ENCODE measurements at regions not wholly inside any gene's neighbourhood (a gene's known extent, or its start where the extent isn't known, plus 50 kb on each side); places are given as distances from the start of the nearest gene placed in this dataset.
"Not testable (repeated sequence)": the region's sequence is repeated elsewhere in the genome, so short reads cannot be mapped to it uniquely, and the experiment has no call there.

DNA sequence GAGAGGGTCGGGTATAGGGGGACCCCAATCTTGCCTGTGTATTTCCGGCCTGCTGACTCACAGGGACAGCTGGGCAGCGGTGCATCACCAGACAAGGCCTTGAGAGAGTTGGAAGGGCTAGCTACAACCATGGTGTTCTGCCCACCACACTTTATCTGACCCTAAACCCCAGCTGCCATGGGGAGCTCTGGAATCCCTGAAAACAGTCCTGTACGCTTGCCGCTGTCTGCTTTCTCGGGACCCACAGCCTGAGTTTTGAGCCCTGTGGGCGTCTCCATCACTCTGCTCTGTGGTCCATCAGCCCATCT is 100.4 kb upstream of the GSE1 start:
- DNase-seq (ENCODE audit: low spot score) = no peak

DNA sequence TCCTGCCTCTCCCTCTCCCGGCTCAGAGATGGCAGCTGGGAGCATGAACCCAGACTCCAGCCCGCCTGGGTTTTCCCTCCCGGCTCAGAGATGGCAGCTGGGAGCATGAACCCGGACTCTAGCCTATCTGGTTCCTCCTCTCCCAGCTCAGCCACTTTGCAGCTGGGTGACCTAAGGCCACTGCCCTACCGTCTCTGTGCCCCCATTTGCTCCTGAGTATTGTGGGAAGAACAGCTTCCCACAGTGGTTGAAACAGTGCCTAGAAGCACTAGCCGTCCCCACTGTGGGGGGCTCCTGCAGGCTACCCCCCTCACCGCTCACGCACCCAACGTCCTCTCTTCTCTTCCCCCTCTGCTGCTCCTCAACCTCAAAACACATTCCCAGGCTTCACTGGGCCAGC is 99.9 kb upstream of the GSE1 start:
- no peak for DNase-seq (ENCODE audit: low spot score)

DNA sequence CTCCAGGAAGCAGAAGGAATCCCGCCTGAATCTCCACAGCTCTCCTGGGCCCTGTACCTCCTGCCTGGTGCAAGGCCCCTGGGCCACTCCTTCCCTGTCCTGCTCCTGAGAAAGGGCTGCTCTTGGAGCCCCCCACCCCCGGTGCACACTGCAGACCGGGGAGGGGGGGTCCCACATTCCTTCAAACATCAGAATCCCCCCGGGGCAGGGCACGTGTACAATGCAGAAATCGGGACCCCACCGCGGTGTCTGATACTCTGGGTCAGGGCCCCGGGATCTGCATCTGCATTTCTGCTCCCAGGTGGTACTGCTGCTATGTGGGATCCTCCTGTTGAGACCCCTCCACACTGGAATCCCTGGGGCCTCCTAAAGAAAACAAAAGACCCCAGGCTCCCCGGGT is 99.5 kb upstream of the GSE1 start:
- no peak for DNase-seq (ENCODE audit: low spot score)

DNA sequence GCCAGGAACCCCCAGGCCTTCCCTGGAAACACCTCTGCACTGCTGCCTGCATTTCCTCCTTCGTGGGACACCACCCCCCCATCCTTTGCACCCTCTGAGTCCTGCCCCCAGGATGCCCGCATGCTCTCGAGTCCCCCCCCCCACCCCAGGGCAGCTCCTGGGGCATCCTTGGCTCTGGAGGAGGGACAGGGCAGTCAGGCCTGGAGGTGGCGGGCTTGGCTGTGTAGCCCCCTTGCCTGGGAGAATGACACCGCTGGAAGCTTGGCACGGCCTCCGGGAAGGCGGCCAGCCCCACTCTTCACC is 98.9 kb upstream of the GSE1 start:
- DNase-seq (ENCODE audit: low spot score) = peak; percentile 55

DNA sequence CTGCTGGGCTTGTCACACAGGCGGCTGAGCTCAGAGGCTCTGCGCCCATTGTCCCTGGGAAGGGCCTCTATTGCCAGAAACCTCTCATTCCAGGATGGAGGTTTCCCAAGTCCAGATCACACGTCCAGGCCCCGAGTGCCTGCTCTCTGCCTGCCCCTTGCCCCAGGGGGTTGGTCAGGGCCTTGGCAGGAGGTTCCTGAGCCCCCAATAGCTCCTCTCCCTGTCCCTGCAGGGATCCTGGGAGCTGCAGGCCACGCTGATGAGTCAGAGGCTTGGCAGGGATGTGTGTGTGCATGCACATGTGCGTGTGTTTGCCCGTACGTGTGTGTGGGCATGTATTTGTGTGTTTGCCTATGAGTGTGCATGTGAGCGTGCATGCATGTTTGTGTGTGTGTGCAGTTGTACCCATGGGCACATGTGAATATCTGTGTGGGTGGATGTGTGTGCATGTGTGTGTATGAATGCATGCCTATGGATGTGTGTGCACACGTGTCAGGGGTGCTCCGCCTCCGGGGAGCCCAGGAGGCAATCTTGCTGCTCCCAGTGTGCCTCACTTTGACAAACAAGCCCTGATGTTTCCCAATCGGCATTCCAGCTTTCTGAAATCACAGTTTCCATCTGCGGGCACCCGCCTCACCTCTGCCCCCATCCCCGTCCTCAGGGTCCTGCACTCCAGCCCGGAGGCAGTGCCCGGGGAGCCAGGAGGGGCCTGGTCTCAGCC is 98.4 kb upstream of the GSE1 start:
- DNase-seq (ENCODE audit: low spot score) = peak; percentile 77

DNA sequence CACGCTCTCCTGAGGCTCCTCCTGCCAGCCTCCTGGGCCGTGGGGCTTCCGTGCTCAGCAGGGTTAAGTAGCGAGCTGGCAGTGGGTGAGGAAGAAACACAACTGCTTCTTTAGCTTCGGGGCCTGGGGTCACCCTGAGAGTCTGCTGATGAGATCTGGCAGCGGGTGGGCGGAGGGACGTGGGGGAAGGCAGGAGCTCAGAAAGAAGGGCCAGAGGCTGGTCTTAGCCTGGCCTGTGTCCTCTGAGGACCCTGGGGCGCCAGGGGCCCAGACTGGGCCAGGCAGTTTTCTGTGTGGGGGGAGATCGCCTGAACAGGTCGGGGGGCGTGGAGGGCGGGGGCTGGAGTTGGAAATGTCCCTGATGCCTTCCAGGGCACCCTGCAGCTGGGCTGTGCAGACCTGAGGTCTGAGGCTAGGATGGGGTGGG is 97.8 kb upstream of the GSE1 start:
- no peak for DNase-seq (ENCODE audit: low spot score)

DNA sequence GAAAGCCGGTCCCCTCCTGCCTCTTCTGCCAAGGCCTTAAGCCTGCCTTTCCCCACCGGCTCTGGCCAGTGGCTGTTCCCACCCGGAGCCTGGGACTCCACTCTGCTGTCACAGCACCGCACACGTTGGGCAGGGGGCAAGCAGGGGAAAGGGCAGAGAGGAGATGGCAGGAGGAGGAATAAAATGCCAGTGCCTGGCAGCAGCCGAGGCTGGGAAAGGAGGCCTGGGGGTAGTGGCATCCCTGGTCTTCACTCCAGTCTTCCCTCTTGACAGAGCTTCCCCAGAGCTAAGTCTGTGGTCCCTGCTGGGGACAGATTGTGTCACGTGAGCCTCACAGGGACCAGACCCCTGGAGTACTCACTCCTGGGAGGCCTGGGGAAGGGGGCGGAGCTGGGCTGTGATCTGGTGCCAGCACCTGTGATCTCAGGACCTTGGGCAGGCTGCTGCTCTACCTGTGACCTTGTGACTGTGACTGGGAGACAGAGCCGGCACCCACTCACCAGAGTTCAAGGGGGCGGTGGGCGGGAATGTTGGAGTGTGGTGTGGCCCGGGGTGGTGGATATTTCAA is 97.2 kb upstream of the GSE1 start:
- DNase-seq (ENCODE audit: low spot score) = no peak

- no peak for DNase-seq (ENCODE audit: low spot score)
These were observed 96.0 kb upstream of the GSE1 start for GRCh38 chr16:85517154-85517553.

GRCh38 chr16:85517563-85518179 is 95.5 kb upstream of the GSE1 start:
- DNase-seq (ENCODE audit: low spot score) = no peak

DNA sequence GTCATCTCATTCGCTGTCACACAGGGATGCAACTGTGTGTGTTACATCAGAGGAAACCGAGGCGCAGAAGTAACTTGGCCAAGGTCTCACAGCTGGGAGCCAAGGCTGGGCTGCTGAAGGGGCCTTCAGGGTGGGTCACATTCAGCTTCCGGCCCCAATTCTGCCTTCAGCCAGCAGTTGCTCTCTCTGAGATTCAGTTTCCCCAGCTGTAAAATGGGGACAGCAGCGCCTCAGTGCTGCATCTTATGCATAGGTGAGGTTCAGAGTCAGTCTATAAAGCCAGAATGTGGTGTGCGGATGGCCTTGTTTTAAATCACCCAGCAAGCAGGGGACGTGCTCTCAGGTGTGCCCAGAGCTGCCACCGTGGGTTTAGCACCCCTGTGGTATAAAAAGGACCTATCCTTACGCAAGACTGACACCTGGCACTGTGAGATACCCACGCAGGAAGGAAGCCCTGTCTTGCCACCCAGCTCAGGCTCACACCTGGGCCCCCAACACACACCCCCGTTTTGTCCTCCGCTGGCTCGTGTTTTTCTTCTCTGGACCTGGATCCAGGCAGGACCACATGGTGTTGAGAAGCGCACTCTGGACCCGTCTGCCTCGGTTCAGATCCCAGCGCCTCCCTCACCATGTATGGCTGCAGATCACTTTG is 94.6 kb upstream of the GSE1 start:
- no peak for DNase-seq (ENCODE audit: low spot score)

- DNase-seq (ENCODE audit: low spot score) = not testable (repeated sequence)
These were observed 94.1 kb upstream of the GSE1 start for GRCh38 chr16:85519050-85519440.

- DNase-seq (ENCODE audit: low spot score) = no peak
These were observed 93.4 kb upstream of the GSE1 start for GRCh38 chr16:85519540-85520231.

GRCh38 chr16:85520853-85521521 is 92.1 kb upstream of the GSE1 start:
- DNase-seq (ENCODE audit: low spot score) = peak; percentile 90

DNA sequence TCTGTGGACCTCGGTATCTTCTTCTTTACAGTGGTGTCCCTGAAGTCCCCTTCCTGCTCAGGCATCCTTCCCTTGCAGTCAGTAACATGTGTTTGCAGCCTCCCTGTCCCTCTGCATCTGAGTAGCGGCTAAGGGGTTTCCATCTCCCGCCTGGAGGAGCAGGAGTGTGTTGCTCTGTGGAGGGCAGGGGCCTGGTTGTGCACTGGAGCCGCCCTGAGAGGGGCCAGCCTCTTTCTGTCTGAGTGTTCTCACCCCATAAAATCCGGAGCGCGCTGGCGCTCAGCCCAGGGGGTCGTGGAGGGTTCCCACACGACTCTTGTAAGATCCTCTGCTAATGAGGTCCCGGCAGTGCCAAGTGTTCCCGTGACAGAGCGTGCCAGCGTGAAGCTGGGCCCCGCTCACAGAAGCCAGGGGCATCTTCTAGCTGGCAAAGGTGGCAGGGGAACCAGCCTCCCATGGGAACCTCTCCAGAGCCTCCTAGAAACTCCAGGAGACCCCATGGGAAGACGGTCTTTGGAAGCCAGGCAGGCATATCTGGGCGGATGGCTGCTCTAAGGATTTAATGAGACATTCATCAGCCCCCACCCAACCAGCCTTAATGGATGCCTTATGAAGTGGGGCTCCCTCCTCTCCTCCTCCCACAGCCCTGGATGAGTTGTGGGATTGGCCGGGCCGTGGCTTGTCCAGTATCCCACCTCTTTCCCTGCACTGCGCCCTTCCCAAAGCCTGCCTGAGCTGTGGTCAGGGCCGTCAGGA is 91.4 kb upstream of the GSE1 start:
- DNase-seq (ENCODE audit: low spot score) = no peak

GRCh38 chr16:85522308-85522841 is 90.7 kb upstream of the GSE1 start:
- DNase-seq (ENCODE audit: low spot score) = no peak

DNA sequence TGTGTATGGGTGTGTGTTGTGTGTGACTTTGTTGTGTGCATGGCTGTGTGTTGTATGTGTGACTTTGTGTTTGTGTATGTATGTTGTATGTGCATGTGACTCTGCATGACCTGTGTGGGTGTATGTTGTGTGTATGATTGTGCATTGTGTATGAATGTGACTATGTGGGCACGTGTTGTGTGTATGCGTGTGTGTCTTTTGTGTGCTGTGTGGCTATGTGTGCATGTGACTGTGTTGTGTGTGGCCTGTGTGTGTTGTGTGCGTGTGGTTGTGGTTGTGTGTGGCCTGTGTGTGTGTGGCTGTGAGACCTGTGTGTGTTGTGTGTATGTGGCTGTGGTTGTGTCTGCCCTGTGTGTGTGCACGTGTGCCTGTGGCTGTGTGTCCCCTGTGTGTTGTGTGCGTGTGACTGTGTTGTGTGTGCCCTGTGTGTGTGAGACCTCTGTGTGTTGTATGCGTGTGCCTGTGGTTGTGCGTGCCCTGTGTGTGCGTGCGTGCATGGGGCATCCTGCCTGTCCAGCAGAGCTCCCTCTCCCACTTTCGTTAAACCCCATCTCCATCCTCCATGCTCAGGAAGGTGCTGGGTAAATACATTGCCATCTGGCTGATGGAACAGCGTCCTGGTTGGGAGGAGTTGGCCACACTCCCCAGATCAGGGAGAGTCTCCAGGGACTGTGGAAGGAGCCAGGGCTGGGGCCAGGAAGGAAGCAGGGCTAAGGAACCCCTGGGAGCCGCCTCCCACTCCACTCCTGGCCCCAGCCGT is 90.1 kb upstream of the GSE1 start:
- DNase-seq (ENCODE audit: low spot score) = no peak

GRCh38 chr16:85523602-85524364 is 89.3 kb upstream of the GSE1 start:
- DNase-seq (ENCODE audit: low spot score) = no peak

- no peak for DNase-seq (ENCODE audit: low spot score)
These were observed 88.8 kb upstream of the GSE1 start for GRCh38 chr16:85524365-85524629.

DNA sequence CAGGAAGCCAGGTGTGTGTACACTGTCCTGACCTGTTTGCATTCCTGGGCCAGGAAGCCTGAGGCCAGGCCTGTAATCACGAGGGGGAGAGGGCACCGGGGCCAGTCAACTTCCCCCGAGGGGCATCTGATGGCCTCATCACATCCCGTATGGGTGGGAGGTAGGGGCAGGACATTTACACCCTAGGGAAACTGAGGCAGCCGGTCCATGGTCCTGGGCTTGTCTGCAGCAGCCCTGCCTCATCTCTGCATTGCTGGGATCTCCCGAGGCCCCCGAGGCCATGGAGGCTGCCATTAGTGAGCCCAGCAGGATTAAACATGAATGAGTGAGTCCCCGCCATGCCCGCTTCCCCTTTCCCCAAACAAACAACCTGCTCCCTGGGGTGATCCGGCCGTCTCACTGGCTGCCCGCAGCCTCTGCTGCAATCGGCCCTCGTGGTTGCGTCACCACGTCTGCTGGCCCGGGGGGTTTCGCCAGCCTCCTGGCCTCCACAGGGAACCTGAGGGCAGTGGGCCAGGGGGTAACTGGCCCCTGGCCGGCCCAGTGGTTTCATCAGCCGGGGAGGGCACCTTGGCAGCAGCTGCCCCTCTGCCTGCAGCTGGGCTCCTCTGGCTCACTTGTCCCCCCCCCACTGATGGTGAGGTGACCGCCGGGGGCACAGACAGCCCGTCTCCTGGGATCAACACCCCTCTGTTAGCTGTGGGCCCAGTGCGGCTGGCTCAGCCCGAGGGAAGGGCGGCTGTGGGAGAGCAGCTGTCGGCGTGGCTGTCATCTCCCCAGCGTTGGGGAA is 88.3 kb upstream of the GSE1 start:
- DNase-seq (ENCODE audit: low spot score) = peak; percentile 32

Measured in mucosa of gallbladder (tissue), 1 donor.